Panc1 (cell line): ENCODE measurements at regions not wholly inside any gene's neighbourhood (a gene's known extent, or its start where the extent isn't known, plus 50 kb on each side); places are given as distances from the start of the nearest gene placed in this dataset.

Experiments
- ATAC-seq: fragments of 200-7000 bp; cut with Tn5 transposase; 2 replicates; pipeline ENCODE4 v1.9.1; 2020; ENCODE audit warnings: mild to moderate bottlenecking, moderate library complexity
- BruUV-seq: library from RNA; stranded (reverse); fragments of 400-500 nt; replicated peaks from 2 replicates; lab custom pipeline; 2021; lab: Mats Ljungman, UMichigan
- CTCF ChIA-PET: fragments of 300-600 bp; sonication (Branson Sonifier 250); formaldehyde crosslinking; loops from one replicate; lab custom pipeline; 2022; ENCODE audit warnings: antibody characterized with exemption; lab: Charles Lee
- POLR2A ChIA-PET: fragments of 300-600 bp; sonication (Branson Sonifier 250); formaldehyde crosslinking; loops from one replicate; lab custom pipeline; 2022; ENCODE audit warnings: antibody characterized with exemption; lab: Charles Lee
- DNase-seq: peaks from one replicate; pipeline ENCODE4 v3.0.0-alpha.2; 2010; ENCODE audit warnings: low read depth, low spot score
- H3K27ac ChIP-seq: 2 replicates; pipeline ENCODE4 v1.5.1; 2011; ENCODE audit warnings: mild to moderate bottlenecking, low read length, inconsistent platforms
- H3K27me3 ChIP-seq: fragments of 200-500 bp; sonication (Bioruptor generic); 2 replicates; pipeline ENCODE4 v1.6.0; 2014; ENCODE audit warnings: low read length, inconsistent platforms; ENCODE audit not compliant: control insufficient read depth, insufficient read depth
- H3K36me3 ChIP-seq: fragments of 200-500 bp; sonication (Bioruptor generic); 2 replicates; pipeline ENCODE4 v1.5.1; 2014; ENCODE audit warnings: inconsistent platforms, mild to moderate bottlenecking, low read length, moderate library complexity; ENCODE audit not compliant: control insufficient read depth, insufficient read depth
- H3K4me1 ChIP-seq: 2 replicates; pipeline ENCODE4 v1.5.1; 2011; ENCODE audit warnings: inconsistent platforms, mild to moderate bottlenecking, low read length, moderate library complexity; ENCODE audit not compliant: control insufficient read depth, insufficient read depth
- H3K4me3 ChIP-seq, 2 experiments: 2 replicates each; pipeline ENCODE4 v1.5.1; 2011 to 2012; ENCODE audit warnings: low read depth in 2 of 2, low read length in 2 of 2, mild to moderate bottlenecking in 2 of 2, inconsistent platforms in 1 of 2, moderate library complexity in 1 of 2
- H3K9me3 ChIP-seq: fragments of 200-500 bp; sonication (Bioruptor generic); 2 replicates; pipeline ENCODE4 v1.5.1; 2014; ENCODE audit warnings: low read depth, mild to moderate bottlenecking, inconsistent platforms, low read length, moderate library complexity; ENCODE audit not compliant: control insufficient read depth, insufficient read depth
- POLR2AphosphoS5 ChIP-seq: IDR thresholded peaks from 2 replicates; pipeline ENCODE4 v1.6.1; 2012; ENCODE audit warnings: mild to moderate bottlenecking, low read depth, low read length, moderate library complexity
- SIN3A ChIP-seq: IDR thresholded peaks from 2 replicates; pipeline ENCODE4 v1.6.1; 2012; ENCODE audit warnings: low read depth, mild to moderate bottlenecking, low read length, moderate library complexity, borderline replicate concordance; ENCODE audit not compliant: insufficient read depth
- TCF7L2 ChIP-seq: IDR thresholded peaks from 2 replicates; pipeline ENCODE4 v1.6.1; 2011; ENCODE audit warnings: mild to moderate bottlenecking, low read depth, low read length, inconsistent platforms
- in situ Hi-C: cut with HindIII; loops from 2 replicates; pipeline ENCODE4 v1.10.0; 2016; ENCODE audit warnings: low sequenced_read_pairs, low pct_unique_long_range_greater_than_20kb
- intact Hi-C: fragments of 100-400 bp; cut with micrococcal nuclease; formaldehyde crosslinking; loops from one replicate; pipeline ENCODE4 v1.10.0; 2022; ENCODE audit not compliant: unreplicated experiment
- TF ChIP-seq, protein P1 (sequence below): fragments of 450-650 bp; IDR thresholded peaks from 2 replicates; pipeline ENCODE4 v1.5.1; 2017; ENCODE audit warnings: mild to moderate bottlenecking
- TF ChIP-seq, protein P2 (sequence below), 2 experiments: IDR thresholded peaks; 2 replicates each; pipeline ENCODE4 v1.6.1; 2011 to 2012; ENCODE audit warnings: low read depth in 2 of 2, control low read depth in 1 of 2, low read length in 1 of 2, mild to moderate bottlenecking in 1 of 2, moderate library complexity in 1 of 2; ENCODE audit not compliant: insufficient read depth in 1 of 2

DNA sequence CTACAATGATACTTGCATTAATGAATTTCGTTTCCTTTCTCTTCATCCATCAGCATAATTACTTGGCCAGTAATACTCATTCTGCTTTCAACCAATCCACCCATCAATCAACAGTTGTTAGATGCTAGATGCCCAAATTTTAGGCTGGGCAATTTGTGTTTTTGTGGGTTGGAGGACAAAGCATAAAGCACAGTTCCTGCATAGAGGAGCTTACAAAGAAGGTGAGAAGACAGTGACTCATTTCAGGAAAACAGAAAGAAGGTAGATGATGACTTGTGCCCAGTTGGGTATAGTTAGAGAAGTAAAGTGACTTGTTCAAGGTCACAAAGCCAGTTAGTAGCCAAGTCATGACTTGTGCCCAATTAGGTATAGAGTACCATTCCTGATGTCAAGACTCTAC lies 1186.8 kb upstream of the CELF4 start:
- no peaks in the 10 kb centered on the region for H3K4me1 ChIP-seq
- intact Hi-C loops: no loop called here
- in situ Hi-C loops: no loop called here
- DNase-seq (no peak), ATAC-seq (no peak)
- no peak overlapping the region for H3K4me3 ChIP-seq
- no peaks in the 10 kb centered on the region for H3K9me3 ChIP-seq
- no peak for TF ChIP-seq POLR2AphosphoS5
- TF ChIP-seq, protein P1, sequence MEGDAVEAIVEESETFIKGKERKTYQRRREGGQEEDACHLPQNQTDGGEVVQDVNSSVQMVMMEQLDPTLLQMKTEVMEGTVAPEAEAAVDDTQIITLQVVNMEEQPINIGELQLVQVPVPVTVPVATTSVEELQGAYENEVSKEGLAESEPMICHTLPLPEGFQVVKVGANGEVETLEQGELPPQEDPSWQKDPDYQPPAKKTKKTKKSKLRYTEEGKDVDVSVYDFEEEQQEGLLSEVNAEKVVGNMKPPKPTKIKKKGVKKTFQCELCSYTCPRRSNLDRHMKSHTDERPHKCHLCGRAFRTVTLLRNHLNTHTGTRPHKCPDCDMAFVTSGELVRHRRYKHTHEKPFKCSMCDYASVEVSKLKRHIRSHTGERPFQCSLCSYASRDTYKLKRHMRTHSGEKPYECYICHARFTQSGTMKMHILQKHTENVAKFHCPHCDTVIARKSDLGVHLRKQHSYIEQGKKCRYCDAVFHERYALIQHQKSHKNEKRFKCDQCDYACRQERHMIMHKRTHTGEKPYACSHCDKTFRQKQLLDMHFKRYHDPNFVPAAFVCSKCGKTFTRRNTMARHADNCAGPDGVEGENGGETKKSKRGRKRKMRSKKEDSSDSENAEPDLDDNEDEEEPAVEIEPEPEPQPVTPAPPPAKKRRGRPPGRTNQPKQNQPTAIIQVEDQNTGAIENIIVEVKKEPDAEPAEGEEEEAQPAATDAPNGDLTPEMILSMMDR: no peak
- TF ChIP-seq SIN3A: no peak
- TF ChIP-seq, protein P2, sequence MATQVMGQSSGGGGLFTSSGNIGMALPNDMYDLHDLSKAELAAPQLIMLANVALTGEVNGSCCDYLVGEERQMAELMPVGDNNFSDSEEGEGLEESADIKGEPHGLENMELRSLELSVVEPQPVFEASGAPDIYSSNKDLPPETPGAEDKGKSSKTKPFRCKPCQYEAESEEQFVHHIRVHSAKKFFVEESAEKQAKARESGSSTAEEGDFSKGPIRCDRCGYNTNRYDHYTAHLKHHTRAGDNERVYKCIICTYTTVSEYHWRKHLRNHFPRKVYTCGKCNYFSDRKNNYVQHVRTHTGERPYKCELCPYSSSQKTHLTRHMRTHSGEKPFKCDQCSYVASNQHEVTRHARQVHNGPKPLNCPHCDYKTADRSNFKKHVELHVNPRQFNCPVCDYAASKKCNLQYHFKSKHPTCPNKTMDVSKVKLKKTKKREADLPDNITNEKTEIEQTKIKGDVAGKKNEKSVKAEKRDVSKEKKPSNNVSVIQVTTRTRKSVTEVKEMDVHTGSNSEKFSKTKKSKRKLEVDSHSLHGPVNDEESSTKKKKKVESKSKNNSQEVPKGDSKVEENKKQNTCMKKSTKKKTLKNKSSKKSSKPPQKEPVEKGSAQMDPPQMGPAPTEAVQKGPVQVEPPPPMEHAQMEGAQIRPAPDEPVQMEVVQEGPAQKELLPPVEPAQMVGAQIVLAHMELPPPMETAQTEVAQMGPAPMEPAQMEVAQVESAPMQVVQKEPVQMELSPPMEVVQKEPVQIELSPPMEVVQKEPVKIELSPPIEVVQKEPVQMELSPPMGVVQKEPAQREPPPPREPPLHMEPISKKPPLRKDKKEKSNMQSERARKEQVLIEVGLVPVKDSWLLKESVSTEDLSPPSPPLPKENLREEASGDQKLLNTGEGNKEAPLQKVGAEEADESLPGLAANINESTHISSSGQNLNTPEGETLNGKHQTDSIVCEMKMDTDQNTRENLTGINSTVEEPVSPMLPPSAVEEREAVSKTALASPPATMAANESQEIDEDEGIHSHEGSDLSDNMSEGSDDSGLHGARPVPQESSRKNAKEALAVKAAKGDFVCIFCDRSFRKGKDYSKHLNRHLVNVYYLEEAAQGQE (IDR thresholded peaks at IDR 0.05; ENCODE audit: insufficient read depth in 1 of 2, low read depth in 2 of 2, low read length in 1 of 2): no peak
- no peak for TF ChIP-seq TCF7L2
- ChIA-PET POLR2A (no interaction called here), CTCF (no interaction called here)
- H3K27ac ChIP-seq: no peak overlapping the region
- no TSS peak for BruUV-seq
- H3K36me3 ChIP-seq: no peaks in the 10 kb centered on the region
- H3K27me3 ChIP-seq: no peaks in the 10 kb centered on the region

GRCh38 chr18:38751898-38752297 lies 1186.3 kb upstream of the CELF4 start:
- in situ Hi-C loops (no loop called here), intact Hi-C loops (no loop called here)
- H3K27ac ChIP-seq: no peak overlapping the region
- no peak overlapping the region for H3K4me3 ChIP-seq
- H3K27me3 ChIP-seq: no peaks in the 10 kb centered on the region
- DNase-seq (no peak), ATAC-seq (no peak)
- TF ChIP-seq POLR2AphosphoS5 (no peak), SIN3A (no peak), TCF7L2 (no peak)
- TF ChIP-seq, protein P1: no peak
- TF ChIP-seq, protein P2 (IDR thresholded peaks at IDR 0.05; ENCODE audit: insufficient read depth in 1 of 2, low read depth in 2 of 2, low read length in 1 of 2): no peak
- POLR2A ChIA-PET: no interaction called here
- H3K9me3 ChIP-seq: no peaks in the 10 kb centered on the region
- CTCF ChIA-PET: no interaction called here
- H3K36me3 ChIP-seq: no peaks in the 10 kb centered on the region
- no peaks in the 10 kb centered on the region for H3K4me1 ChIP-seq
- BruUV-seq: no TSS peak
